GM18508 (cell line): ENCODE measurements at regions not wholly inside any gene's neighbourhood (a gene's known extent, or its start where the extent isn't known, plus 50 kb on each side); places are given as distances from the start of the nearest gene placed in this dataset.

ENCODE experiments used
- ATAC-seq: cut with Tn5 transposase; IDR thresholded peaks from one replicate; pipeline ENCODE4 v1.9.1; 2021; ENCODE audit warnings: moderate number of reproducible peaks; ENCODE audit not compliant: insufficient read depth, unreplicated experiment

GRCh38 chr9:2486988-2487387, 134.6 kb upstream of the VLDLR start:
- no peak for ATAC-seq

DNA sequence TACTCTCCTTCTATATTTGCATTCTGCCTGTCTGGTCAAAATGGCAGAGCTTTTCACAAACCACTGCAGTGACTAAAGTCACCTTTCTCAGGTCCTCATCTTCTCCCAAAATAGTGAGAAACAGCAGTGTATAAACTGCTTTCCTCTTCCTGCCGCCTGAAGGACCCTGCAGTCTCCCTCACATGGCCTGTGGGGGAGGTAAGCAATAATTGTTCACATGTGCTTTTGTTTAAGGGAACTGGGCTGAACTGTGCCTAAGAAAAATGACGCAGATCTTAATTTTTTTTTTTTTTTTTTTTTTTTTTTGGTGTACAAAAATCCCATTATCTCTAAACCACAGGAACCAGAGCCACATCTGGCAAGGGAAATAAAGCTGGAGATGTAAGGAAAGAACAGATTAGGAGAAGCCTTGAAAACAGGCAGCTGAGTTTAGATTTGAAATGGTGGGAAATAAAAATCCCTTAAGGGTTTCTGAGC, 131.7 kb upstream of the VLDLR start:
- no peak for ATAC-seq

DNA sequence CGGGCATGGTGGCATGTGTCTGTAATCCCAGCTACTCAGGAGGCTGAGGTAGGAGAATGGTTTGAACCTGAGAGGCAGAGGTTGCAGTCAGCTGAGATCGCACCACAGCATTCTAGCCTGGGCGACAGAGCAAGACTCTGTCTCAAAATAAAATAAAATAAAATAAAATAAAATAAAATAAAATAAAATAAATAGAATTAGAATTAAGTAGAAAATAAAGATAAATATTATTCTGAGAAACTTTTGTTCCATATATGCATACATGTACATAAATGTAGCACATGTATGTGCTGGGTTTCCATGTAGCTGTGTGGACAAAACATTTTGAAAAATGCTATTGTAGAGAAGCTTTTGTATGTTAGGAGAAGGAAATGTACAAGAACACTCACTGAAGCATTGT, 129.4 kb upstream of the VLDLR start:
- no peak for ATAC-seq

GRCh38 chr9:2493109-2493508, 128.5 kb upstream of the VLDLR start:
- no peak for ATAC-seq

DNA sequence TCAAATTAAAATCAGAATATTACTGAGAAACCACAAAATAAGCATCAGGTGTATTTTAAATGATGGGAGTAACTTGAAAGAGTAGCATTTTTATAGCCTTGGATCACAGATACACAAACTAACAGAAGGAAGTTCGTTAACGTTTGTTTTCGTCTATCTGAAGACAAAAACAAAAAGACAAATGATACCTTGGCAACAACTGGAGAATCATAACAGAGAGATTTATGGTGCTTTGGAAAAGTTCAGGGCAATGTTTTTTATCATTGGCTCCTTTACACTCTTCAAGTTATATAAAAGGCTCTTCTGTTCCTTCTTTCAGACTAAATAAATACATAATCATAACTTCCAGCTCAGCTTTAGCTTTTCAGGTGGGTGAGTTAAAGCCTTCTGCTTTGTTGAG, 128.1 kb upstream of the VLDLR start:
- ATAC-seq, result no peak

- no peak for ATAC-seq
These were observed 127.0 kb upstream of the VLDLR start for GRCh38 chr9:2494562-2494961.

- no peak for ATAC-seq
These were observed 126.2 kb upstream of the VLDLR start for GRCh38 chr9:2495221-2496005.

- no peak for ATAC-seq
These were observed 125.4 kb upstream of the VLDLR start for GRCh38 chr9:2496169-2496568.

DNA sequence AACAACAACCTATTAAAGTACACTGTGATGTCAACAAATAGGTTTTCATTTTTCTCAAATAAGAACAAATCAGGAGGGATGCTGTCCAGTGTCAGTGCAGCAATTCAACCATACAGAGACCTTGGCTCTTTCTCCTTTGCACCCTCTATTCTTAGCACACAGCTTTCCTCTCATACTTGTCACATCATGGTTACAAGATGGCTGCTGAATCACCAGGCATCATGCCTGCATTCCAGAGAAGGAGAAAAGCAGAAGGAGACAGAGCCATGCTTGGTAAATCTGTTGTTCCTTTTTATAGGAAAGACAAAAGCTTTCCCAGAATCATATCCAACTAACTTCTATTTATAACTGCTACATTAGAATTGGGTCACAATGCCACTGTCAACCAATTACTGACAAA, 124.7 kb upstream of the VLDLR start:
- no peak for ATAC-seq

DNA sequence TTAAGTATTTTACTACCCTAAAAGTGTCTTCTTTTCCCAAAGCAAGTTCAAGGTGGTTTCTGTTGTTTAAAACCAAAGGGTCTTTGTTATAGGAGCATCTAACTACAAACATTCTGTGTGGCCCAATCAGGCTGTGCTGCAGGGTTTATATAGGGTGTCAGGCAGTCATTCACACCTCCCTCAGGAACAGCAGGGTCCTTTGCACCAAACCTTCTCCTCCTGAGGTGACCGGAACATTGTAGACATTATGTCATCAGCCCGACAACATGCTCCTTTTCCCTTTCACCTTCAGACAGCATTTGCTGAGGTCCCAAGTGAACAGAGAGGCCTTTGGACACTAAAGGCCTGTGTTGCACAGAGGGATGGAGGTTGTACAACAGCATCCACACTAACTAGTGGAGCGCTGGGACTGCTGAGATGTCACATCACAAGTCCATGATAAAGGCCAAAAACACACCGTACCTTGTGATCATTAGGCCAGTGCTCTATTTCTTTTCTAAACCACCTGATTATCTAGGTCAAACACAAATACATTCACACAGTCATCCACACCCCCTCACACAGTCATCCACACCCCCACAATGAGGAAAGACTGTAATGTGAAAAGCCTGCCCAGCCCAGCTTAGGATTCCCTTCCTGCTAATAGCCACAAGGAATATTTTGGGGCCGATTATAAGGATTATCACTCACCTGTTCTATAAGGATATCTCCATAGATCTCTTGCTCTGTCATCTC, 123.8 kb upstream of the VLDLR start:
- no peak for ATAC-seq

DNA sequence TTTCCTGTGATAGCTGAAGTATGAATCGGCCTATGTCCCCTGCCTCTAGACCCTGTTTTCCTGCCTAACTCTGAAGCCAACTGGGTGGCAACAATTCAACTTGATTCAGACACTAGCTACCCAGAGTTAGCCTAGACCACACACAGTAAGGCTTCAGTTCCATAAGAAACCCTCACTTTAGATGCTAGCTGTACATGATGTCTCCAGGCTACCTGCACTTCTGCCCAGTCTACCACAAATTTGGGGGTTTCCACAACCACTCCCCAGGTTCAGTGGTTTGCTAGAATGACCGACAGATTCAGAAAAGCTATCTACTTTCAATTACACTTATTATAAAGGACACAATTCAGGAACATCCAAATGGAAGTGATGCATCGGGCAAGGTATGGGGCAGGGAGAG, 119.4 kb upstream of the VLDLR start:
- ATAC-seq, result no peak

DNA sequence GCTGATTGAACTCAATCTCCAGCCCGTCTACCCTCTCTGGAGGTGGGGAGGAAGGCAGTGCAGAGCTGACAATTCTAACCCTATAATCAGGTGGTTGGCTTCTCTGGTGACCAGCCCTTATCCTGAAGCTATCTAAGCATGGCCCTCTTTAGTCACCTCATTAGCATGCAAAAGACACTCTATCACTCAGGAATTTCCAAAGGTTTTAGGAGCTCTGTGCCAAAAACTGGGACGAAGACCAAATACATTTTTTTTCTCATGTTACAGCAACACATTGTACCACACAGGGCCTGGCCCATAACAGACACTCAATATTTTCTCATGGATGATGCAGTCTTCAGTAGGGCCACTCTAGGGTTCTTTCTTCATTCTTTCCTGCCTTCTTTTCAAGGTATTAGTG, 118.8 kb upstream of the VLDLR start:
- no peak for ATAC-seq

DNA sequence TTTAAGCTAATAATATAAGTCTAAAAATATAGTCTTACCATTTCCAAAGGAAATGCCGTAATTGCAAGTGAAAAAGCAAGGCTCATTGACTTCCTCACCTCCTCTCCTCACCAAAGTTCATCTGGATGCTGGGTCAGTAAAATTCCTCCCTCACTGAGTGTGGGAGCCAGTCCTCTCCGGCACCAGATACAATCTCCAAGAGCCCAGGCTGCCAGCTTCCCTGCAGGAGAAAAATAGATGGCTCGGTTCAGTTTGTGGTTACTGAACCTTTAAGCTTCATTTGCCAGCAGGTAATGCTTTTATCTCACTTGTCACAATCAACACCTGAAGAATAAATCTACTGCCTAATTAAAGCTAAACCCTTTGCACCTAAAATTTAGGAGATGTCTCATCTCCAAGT, 115.3 kb upstream of the VLDLR start:
- ATAC-seq, result no peak

DNA sequence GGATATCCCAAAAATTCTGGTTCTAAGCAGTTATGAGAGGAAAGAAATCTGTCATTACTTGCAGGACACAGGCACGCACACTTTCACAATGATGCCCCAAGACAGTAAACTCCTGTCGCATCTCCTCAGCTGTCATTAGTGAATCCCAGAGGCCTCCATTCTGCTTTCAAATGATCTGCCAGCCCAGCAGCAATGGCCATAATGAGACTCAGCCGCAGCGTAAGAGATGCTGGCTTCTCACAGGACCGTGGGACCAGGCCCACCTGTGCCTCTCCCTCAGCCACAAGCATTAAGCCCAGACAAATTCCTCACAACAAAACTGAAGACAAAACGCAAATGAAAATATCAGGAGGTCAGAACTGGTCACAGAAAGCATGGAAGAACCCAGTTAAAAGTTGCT, 98.0 kb upstream of the VLDLR start:
- ATAC-seq, result no peak

DNA sequence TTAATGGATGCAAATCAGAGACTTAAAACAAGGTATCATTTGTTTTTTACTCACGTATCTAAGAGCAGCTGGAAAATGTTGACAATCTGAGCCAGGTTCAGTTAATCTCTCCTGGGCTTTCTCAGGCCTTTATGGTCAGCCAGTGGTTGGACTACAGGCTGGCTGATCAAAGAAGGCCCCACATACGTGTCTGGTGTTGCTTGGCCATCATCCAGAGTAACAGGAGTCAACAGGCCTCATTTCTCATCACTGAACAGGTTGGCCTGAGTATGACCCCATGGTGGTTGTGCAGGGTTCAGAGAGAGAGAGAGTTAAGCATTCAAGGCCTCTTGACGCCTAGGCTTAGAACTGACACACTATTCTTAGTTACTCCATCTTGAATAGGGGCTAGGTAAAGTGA, 97.0 kb upstream of the VLDLR start:
- no peak for ATAC-seq

DNA sequence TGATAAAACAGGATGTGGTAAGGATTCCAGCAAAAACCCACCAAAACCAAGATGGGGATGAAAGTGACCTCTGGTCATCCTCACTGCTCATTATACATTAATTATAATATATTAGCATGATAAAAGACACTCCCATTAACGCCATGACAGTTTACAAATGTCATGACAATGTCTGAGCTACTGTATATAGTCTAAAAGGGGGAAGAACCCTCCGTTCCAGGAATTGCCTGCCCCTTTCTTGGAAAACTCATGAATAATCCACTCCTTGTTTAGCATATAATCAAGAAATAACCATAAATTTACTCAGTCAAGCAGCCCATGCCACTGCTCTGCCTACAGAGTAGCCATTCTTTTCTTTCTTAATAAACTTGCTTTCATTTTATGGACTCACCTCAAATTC, 96.4 kb upstream of the VLDLR start:
- no peak for ATAC-seq

DNA sequence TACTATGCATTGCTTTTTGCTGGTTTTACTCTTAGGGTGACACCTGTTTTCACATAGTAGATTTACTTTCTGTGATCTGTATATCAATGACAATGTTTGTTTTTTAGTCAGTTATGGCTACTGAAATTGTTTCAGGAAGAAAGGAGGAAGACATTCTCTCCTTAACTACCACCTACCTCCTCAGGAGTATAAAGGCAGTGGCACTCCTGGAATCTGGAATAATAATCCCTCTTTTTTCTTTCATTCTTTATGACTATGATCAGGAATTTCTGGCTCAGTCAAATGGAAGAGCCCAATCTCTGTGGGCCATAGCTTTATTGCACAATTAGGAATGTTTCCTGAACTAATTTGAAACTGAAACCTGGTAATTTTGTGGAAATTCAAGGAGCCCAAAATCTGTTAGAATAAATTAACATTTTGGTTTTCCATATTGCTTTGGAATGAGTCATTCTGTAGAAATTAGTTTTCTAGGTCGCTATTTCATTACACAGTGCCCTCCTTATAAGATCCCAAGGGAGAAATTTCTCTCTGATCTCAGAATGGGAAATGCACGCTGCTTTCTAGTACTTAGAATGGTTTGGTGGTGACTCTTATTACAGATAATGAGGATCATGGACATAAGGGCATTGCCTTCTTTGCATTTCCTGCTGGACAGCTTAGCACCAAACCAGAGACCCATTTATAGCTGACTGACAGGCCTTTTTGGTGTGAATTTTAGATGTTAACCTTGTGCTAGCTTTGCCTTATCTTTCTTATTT, 95.3 kb upstream of the VLDLR start:
- ATAC-seq, result no peak

DNA sequence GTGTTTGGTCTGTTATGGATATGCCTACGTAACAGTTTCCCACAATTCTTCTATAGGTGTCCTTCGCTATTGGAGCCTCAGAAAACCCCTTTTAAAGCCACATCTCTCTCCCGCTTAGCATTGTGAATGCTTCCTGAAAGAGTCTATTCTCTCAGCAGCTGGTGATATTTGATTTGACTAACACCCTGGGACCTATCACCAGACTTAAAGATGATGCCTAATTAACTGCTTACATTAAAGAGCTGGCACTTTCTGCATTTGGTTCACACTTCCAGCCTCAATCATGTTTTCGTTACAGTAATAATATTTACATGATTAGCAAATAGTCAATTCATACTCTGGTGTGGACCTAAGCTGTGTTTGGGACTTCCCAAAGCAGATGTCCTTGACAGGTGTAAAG, 90.1 kb upstream of the VLDLR start:
- ATAC-seq, result no peak

- no peak for ATAC-seq
These were observed 85.1 kb upstream of the VLDLR start for GRCh38 chr9:2536511-2536910.

DNA sequence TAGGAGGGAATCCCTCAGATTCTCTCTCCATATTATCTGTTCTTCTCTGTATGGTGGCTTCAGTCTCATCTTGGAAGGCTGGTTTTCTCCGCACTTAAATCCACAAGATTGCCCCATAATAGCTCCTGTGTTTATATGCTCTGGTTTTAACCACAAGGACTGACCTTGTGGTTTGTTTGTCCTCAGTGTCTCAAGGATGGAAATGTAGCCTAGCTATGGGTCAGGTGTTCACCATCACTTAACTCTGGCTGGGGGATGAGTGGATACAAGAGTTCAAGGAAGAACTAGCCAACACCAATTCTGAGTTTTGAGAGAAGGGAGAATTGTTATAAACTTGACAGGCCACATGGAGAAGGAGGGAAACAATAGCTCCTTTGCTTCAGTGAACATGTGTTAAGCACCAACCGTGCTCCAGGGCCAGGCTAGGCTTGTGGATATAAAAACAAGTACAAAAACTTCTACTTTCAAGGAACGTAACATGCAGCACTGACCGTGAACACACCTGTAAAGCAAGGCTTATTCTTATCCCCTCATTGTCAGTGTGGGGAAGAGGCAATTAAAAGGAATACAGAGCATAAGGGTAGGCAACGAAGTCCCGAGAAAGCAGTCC, 75.6 kb upstream of the VLDLR start:
- no peak for ATAC-seq
